GM12864 (cell line): ENCODE measurements at regions not wholly inside any gene's neighbourhood (a gene's known extent, or its start where the extent isn't known, plus 50 kb on each side); places are given as distances from the start of the nearest gene placed in this dataset.

Experiments used
- DNase-seq: peaks from one replicate; pipeline ENCODE4 v3.0.0-alpha.2; 2011; ENCODE audit warnings: low read depth
- H3K4me3 ChIP-seq: 2 replicates; pipeline ENCODE4 v1.5.1; 2011; ENCODE audit warnings: mild to moderate bottlenecking, low read depth, low read length, control low read depth
- CTCF ChIP-seq: IDR thresholded peaks from 2 replicates; pipeline ENCODE4 v1.5.1; 2011; ENCODE audit warnings: low read depth, mild to moderate bottlenecking, moderate library complexity, low read length, control low read depth, inconsistent platforms; ENCODE audit errors: missing control alignments

GRCh38 chr13:63938851-63939250 is 2523.2 kb upstream of the PCDH20 start:
- no peak for DNase-seq
- no peak overlapping the region for H3K4me3 ChIP-seq
- TF ChIP-seq CTCF = no peak

GRCh38 chr13:63910511-63910910 is 2494.9 kb upstream of the PCDH20 start:
- H3K4me3 ChIP-seq = no peak overlapping the region
- no peak for TF ChIP-seq CTCF
- no peak for DNase-seq

- no peak overlapping the region for H3K4me3 ChIP-seq
- no peak for DNase-seq
- TF ChIP-seq CTCF = no peak
These were observed 2494.2 kb upstream of the PCDH20 start for GRCh38 chr13:63909726-63910375.

GRCh38 chr13:63902141-63902540 is 2486.5 kb upstream of the PCDH20 start:
- DNase-seq = no peak
- no peak for TF ChIP-seq CTCF
- H3K4me3 ChIP-seq = no peak overlapping the region

- no peak for TF ChIP-seq CTCF
- DNase-seq = no peak
- H3K4me3 ChIP-seq = no peak overlapping the region
These were observed 2486.0 kb upstream of the PCDH20 start for GRCh38 chr13:63901630-63902029.

- no peak for TF ChIP-seq CTCF
- no peak overlapping the region for H3K4me3 ChIP-seq
- DNase-seq = no peak
These were observed 2484.8 kb upstream of the PCDH20 start for GRCh38 chr13:63900406-63900805.

- DNase-seq = no peak
- no peak overlapping the region for H3K4me3 ChIP-seq
- no peak for TF ChIP-seq CTCF
These were observed 2480.7 kb upstream of the PCDH20 start for GRCh38 chr13:63896321-63896720.
